Keratinocyte (primary cell): ENCODE measurements at regions not wholly inside any gene's neighbourhood (a gene's known extent, or its start where the extent isn't known, plus 50 kb on each side); places are given as distances from the start of the nearest gene placed in this dataset.
A peak's percentile ranks its signal among the peaks of the same experiment; 100 is the strongest.

ENCODE experiments used
- DNase-seq: peaks from one replicate; pipeline ENCODE4 v3.0.0-alpha.2; 2011; ENCODE audit warnings: low read depth, missing footprints, low spot score
- FAIRE-seq: peaks from 2 replicates; lab custom pipeline; 2011; peaks lifted over from hg19 to GRCh38; lab: Jason Lieb, UNC
- H2AFZ ChIP-seq: 2 replicates; pipeline ENCODE4 v1.6.0; 2012; ENCODE audit warnings: low read length, control low read depth, inconsistent platforms; ENCODE audit not compliant: control insufficient read depth
- H3K27ac ChIP-seq: 2 replicates; pipeline ENCODE4 v1.5.1; 2011; ENCODE audit warnings: low read length; ENCODE audit not compliant: control insufficient read depth, insufficient read depth
- H3K27me3 ChIP-seq: 3 replicates; pipeline ENCODE4 v1.6.0; 2011; ENCODE audit warnings: low read length; ENCODE audit not compliant: control insufficient read depth, insufficient read depth; ENCODE audit errors: extremely low read depth
- H3K36me3 ChIP-seq, 2 experiments: 2 replicates in 1 of 2; 3 replicates in 1 of 2; pipeline ENCODE4 v1.5.1; 2011; ENCODE audit warnings: low read length in 2 of 2, mild to moderate bottlenecking in 1 of 2; ENCODE audit not compliant: control insufficient read depth in 2 of 2, insufficient read depth in 2 of 2; ENCODE audit errors: extremely low read depth in 1 of 2
- H3K4me1 ChIP-seq: 3 replicates; pipeline ENCODE4 v1.5.1; 2011; ENCODE audit warnings: low read length; ENCODE audit not compliant: control insufficient read depth, insufficient read depth; ENCODE audit errors: extremely low read depth
- H3K4me2 ChIP-seq: 3 replicates; pipeline ENCODE4 v1.6.0; 2011; ENCODE audit warnings: low read depth, low read length; ENCODE audit not compliant: control insufficient read depth, insufficient read depth; ENCODE audit errors: extremely low read depth
- H3K4me3 ChIP-seq, 3 experiments: fragments of 200-600 bp in 1 of 3; sonication (generic) in 1 of 3; 2 replicates in 2 of 3; 3 replicates in 1 of 3; pipeline ENCODE4 v1.5.1; 2011 to 2016; ENCODE audit warnings: low read length in 3 of 3, mild to moderate bottlenecking in 3 of 3, control low read depth in 2 of 3, inconsistent platforms in 1 of 3, low read depth in 1 of 3, mixed read lengths in 1 of 3, mixed run types in 1 of 3, moderate library complexity in 1 of 3; ENCODE audit not compliant: control insufficient read depth in 2 of 3, insufficient read depth in 2 of 3; ENCODE audit errors: extremely low read depth in 1 of 3
- H3K79me2 ChIP-seq: 2 replicates; pipeline ENCODE4 v1.6.0; 2012; ENCODE audit warnings: low read length; ENCODE audit not compliant: control insufficient read depth, insufficient read depth
- H3K9ac ChIP-seq: 3 replicates; pipeline ENCODE4 v1.6.0; 2011; ENCODE audit warnings: low read length; ENCODE audit not compliant: control insufficient read depth, insufficient read depth; ENCODE audit errors: extremely low read depth
- H3K9me1 ChIP-seq: 3 replicates; pipeline ENCODE4 v1.6.0; 2011; ENCODE audit warnings: low read length; ENCODE audit not compliant: control insufficient read depth, insufficient read depth; ENCODE audit errors: extremely low read depth
- H3K9me3 ChIP-seq: 2 replicates; pipeline ENCODE4 v1.5.1; 2012; ENCODE audit warnings: low read depth, low read length; ENCODE audit not compliant: control insufficient read depth
- H4K20me1 ChIP-seq: 3 replicates; pipeline ENCODE4 v1.6.0; 2011; ENCODE audit warnings: low read length; ENCODE audit not compliant: control insufficient read depth, insufficient read depth; ENCODE audit errors: extremely low read depth
- CTCF ChIP-seq, 3 experiments: IDR thresholded peaks in 1 of 3; conservative IDR thresholded peaks in 1 of 3; optimal IDR thresholded peaks in 1 of 3; 2 replicates in 2 of 3; 3 replicates in 1 of 3; pipeline versions ENCODE3 to v1.5.1; 2011; ENCODE audit warnings: low read length in 3 of 3, mild to moderate bottlenecking in 3 of 3, moderate library complexity in 2 of 3, control low read depth in 1 of 3, inconsistent platforms in 1 of 3; ENCODE audit not compliant: insufficient read depth in 2 of 3; ENCODE audit errors: extremely low read depth in 1 of 3
- EZH2 ChIP-seq: IDR thresholded peaks from one replicate; pipeline ENCODE4 v1.6.1; 2012; ENCODE audit warnings: inconsistent platforms, mild to moderate bottlenecking, low read length, moderate library complexity
- dilution Hi-C: fragments of 300-500 bp; cut with MboI; formaldehyde crosslinking; loops from one replicate; pipeline ENCODE4 v1.7.0; 2020; ENCODE audit warnings: low sequenced_read_pairs; ENCODE audit not compliant: extremely low pct_ligation_motif_present

- Histone ChIP-seq H3K27ac (no peak overlapping the region), H3K9me1 (no peaks in the 10 kb centered on the region), H3K36me3 (no peaks in the 10 kb centered on the region), H3K79me2 (no peaks in the 10 kb centered on the region), H3K27me3 (no peaks in the 10 kb centered on the region), H3K4me2 (no peak overlapping the region), H3K9ac (no peak overlapping the region), H4K20me1 (no peaks in the 10 kb centered on the region), H3K9me3 (no peaks in the 10 kb centered on the region), H3K4me1 (no peaks in the 10 kb centered on the region), H3K4me3 (no peak overlapping the region), H2AFZ (no peak overlapping the region)
- no peak for FAIRE-seq
- dilution Hi-C loops = no loop called here
- TF ChIP-seq CTCF (optimal IDR thresholded peaks at IDR 0.05 in 1 of 3, IDR thresholded peaks at IDR 0.05 in 1 of 3, conservative IDR thresholded peaks at IDR 0.05 in 1 of 3; ENCODE audit: extremely low read depth in 1 of 3, insufficient read depth in 2 of 3, low read length in 3 of 3) = peak; percentile 43 to 63 (median 56)
- no peak for TF ChIP-seq EZH2
- no peak for DNase-seq
Measured at GRCh38 chr2:76599732-76600368, 889.1 kb upstream of the GCFC2 start.

GRCh38 chr2:76584474-76584873 is 873.8 kb upstream of the GCFC2 start:
- Histone ChIP-seq H3K27me3 (no peaks in the 10 kb centered on the region), H3K36me3 (no peaks in the 10 kb centered on the region), H3K9me1 (no peaks in the 10 kb centered on the region), H3K4me3 (no peak overlapping the region), H2AFZ (no peak overlapping the region), H3K9ac (no peak overlapping the region), H3K4me1 (no peaks in the 10 kb centered on the region), H3K4me2 (no peak overlapping the region), H3K27ac (no peak overlapping the region), H3K79me2 (no peaks in the 10 kb centered on the region), H4K20me1 (no peaks in the 10 kb centered on the region), H3K9me3 (no peaks in the 10 kb centered on the region)
- FAIRE-seq (no peak), DNase-seq (no peak)
- no peak for TF ChIP-seq EZH2
- no peak for TF ChIP-seq CTCF (optimal IDR thresholded peaks at IDR 0.05 in 1 of 3, IDR thresholded peaks at IDR 0.05 in 1 of 3, conservative IDR thresholded peaks at IDR 0.05 in 1 of 3; ENCODE audit: extremely low read depth in 1 of 3, insufficient read depth in 2 of 3, low read length in 3 of 3)
- dilution Hi-C loops = no loop called here
